CD4-positive, alpha-beta T cell (primary cell): ENCODE measurements at regions not wholly inside any gene's neighbourhood (a gene's known extent, or its start where the extent isn't known, plus 50 kb on each side); places are given as distances from the start of the nearest gene placed in this dataset.

Experiments
- ATAC-seq: fragments of 200-7000 bp; cut with Tn5 transposase; one replicate; pipeline ENCODE4 v1.10.0; 2022; ENCODE audit warnings: mild to moderate bottlenecking; ENCODE audit not compliant: poor library complexity
- CTCF ChIA-PET: fragments of 350-600 bp; sonication (Branson Sonifier 250); formaldehyde crosslinking; loops from one replicate; lab custom pipeline; 2021; ENCODE audit warnings: antibody characterized with exemption, inconsistent platforms; lab: Charles Lee
- POLR2A ChIA-PET: fragments of 350-600 bp; sonication (Branson Sonifier 250); formaldehyde crosslinking; loops from one replicate; lab custom pipeline; 2021; ENCODE audit warnings: antibody characterized with exemption, inconsistent platforms; lab: Charles Lee
- DNase-seq, 14 experiments: peaks; one replicate each; pipeline ENCODE4 v3.0.0-alpha.2; 2013 to 2020; ENCODE audit warnings: mixed read lengths in 2 of 14
- H3K27ac ChIP-seq, 2 donors: one replicate each; pipeline versions ENCODE4 v1.5.1 to v1.7.0; 2013; ENCODE audit warnings: low read length in 2 of 2, low read depth in 1 of 2, mild to moderate bottlenecking in 1 of 2
- H3K27me3 ChIP-seq, 2 experiments: 1 replicate in 1 of 2; 2 replicates in 1 of 2; pipeline versions ENCODE4 v1.6.1 to v1.7.0; 2013; ENCODE audit warnings: low read length in 2 of 2, control low read depth in 1 of 2, mild to moderate bottlenecking in 1 of 2, moderate library complexity in 1 of 2; ENCODE audit not compliant: insufficient read depth in 2 of 2, control insufficient read depth in 1 of 2
- H3K36me3 ChIP-seq: one replicate; pipeline ENCODE4 v1.6.1; 2013; ENCODE audit warnings: low read length, control low read depth; ENCODE audit not compliant: insufficient read depth
- H3K4me1 ChIP-seq: one replicate; pipeline ENCODE4 v1.6.1; 2013; ENCODE audit warnings: low read length, control low read depth; ENCODE audit not compliant: insufficient read depth
- H3K4me3 ChIP-seq: one replicate; pipeline ENCODE4 v1.5.1; 2013; ENCODE audit warnings: mild to moderate bottlenecking, low read length, moderate library complexity
- H3K9me3 ChIP-seq, 2 experiments: 1 replicate in 1 of 2; 2 replicates in 1 of 2; pipeline versions ENCODE4 v1.6.1 to v1.7.0; 2013; ENCODE audit warnings: low read length in 2 of 2, mild to moderate bottlenecking in 2 of 2, control low read depth in 1 of 2, moderate library complexity in 1 of 2; ENCODE audit not compliant: control insufficient read depth in 1 of 2, insufficient read depth in 1 of 2
- H3K27ac Mint-ChIP-seq: one replicate; pipeline ENCODE4 v1.8.0; 2020; ENCODE audit warnings: mixed read lengths
- H3K27me3 Mint-ChIP-seq: one replicate; pipeline ENCODE4 v1.8.0; 2021; ENCODE audit warnings: mixed read lengths
- H3K36me3 Mint-ChIP-seq: one replicate; pipeline ENCODE4 v1.8.0; 2021; ENCODE audit warnings: low read depth, mixed read lengths
- H3K4me1 Mint-ChIP-seq: one replicate; pipeline ENCODE4 v1.8.0; 2021; ENCODE audit warnings: low read depth, mixed read lengths
- H3K4me3 Mint-ChIP-seq: one replicate; pipeline ENCODE4 v1.8.0; 2020; ENCODE audit warnings: mild to moderate bottlenecking, mixed read lengths
- H3K9me3 Mint-ChIP-seq: one replicate; pipeline ENCODE4 v1.8.0; 2020; ENCODE audit warnings: mixed read lengths
- CTCF ChIP-seq: fragments of 200-600 bp; IDR thresholded peaks from one replicate; pipeline ENCODE4 v1.8.0; 2022; ENCODE audit warnings: antibody characterized with exemption, mild to moderate bottlenecking
- intact Hi-C, 2 experiments: fragments of 100-400 bp; cut with DNase I in 1 of 2; cut with micrococcal nuclease in 1 of 2; formaldehyde crosslinking; loops; one replicate each; pipeline versions ENCODE4 v1.15.1 to v1.9.0; 2023 to 2025; cut with DNase I, micrococcal nuclease

DNA sequence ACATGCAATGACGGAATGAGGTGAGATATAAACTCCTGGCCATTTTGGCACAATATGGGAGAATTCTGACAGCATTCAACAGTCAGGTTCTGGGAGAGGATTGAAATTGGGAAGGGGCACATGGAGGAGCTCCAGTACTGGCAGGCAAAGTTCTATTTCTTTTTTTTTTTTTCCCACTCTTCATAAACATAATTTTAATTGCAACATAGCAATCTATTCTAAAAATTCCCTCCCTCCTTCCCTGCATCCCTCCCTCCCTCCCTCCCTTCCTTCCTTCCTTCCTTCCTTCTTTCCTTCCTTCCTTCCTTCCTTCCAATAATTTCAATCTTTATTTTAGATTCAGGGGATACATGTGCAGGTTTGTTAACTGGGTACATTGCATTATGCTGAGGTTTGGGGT, 93.2 kb downstream of the PTCSC3 start:
- DNase-seq (no peak), ATAC-seq (no peak)
- Mint-ChIP-seq H3K4me1 (no peaks in the 10 kb centered on the region), H3K36me3 (no peaks in the 10 kb centered on the region), H3K27me3 (peaks cover 11% of the 10 kb centered on the region), H3K9me3 (peaks cover 3% of the 10 kb centered on the region), H3K27ac (no peak overlapping the region), H3K4me3 (no peak overlapping the region)
- ChIA-PET CTCF (no interaction called here), POLR2A (no interaction called here)
- H3K4me1 ChIP-seq = no peaks in the 10 kb centered on the region
- no peak for TF ChIP-seq CTCF
- no peak overlapping the region for H3K4me3 ChIP-seq
- intact Hi-C loops = no loop called here
- no peak overlapping the region for H3K27ac ChIP-seq
- no peaks in the 10 kb centered on the region for H3K9me3 ChIP-seq
- no peaks in the 10 kb centered on the region for H3K36me3 ChIP-seq
- no peaks in the 10 kb centered on the region for H3K27me3 ChIP-seq

- no peak overlapping the region for H3K27ac ChIP-seq
- peaks cover 0 to 4% of the 10 kb centered on the region in 2 experiments for H3K9me3 ChIP-seq
- H3K36me3 ChIP-seq = no peaks in the 10 kb centered on the region
- peaks cover 41% of the 10 kb centered on the region for H3K27me3 Mint-ChIP-seq
- H3K4me1 ChIP-seq = no peaks in the 10 kb centered on the region
- CTCF ChIA-PET = no interaction called here
- no peak overlapping the region for H3K4me3 ChIP-seq
- POLR2A ChIA-PET = no interaction called here
- H3K4me1 Mint-ChIP-seq = no peaks in the 10 kb centered on the region
- TF ChIP-seq CTCF = no peak
- no peaks in the 10 kb centered on the region for H3K36me3 Mint-ChIP-seq
- ATAC-seq (no peak), DNase-seq (no peak)
- peaks cover 9% of the 10 kb centered on the region for H3K9me3 Mint-ChIP-seq
- H3K27me3 ChIP-seq = peaks cover 3 to 6% of the 10 kb centered on the region in 2 experiments
- H3K4me3 Mint-ChIP-seq = no peak overlapping the region
- H3K27ac Mint-ChIP-seq = no peak overlapping the region
- intact Hi-C loops = no loop called here
Measured at GRCh38 chr14:36078080-36078479, 98.4 kb downstream of the PTCSC3 start.

- no peaks in the 10 kb centered on the region for H3K36me3 ChIP-seq
Measured at GRCh38 chr14:36076197-36076596, 100.3 kb downstream of the PTCSC3 start.

More at GRCh38 chr14:36076197-36076596, 100.3 kb downstream of the PTCSC3 start:
- Histone ChIP-seq H3K27me3 (peaks cover 5 to 9% of the 10 kb centered on the region in 2 experiments), H3K4me1 (no peaks in the 10 kb centered on the region), H3K27ac (no peak overlapping the region), H3K9me3 (peaks cover 0 to 4% of the 10 kb centered on the region in 2 experiments), H3K4me3 (no peak overlapping the region)
- CTCF ChIA-PET = no interaction called here
- Mint-ChIP-seq H3K4me3 (no peak overlapping the region), H3K27ac (no peak overlapping the region), H3K27me3 (peaks cover 60% of the 10 kb centered on the region), H3K36me3 (no peaks in the 10 kb centered on the region), H3K9me3 (peaks cover 9% of the 10 kb centered on the region), H3K4me1 (no peaks in the 10 kb centered on the region)
- DNase-seq (no peak), ATAC-seq (no peak)
- intact Hi-C loops = no loop called here
- POLR2A ChIA-PET = no interaction called here
- no peak for TF ChIP-seq CTCF
